Brain microvascular endothelial cell (primary cell): ENCODE measurements at regions not wholly inside any gene's neighbourhood (a gene's known extent, or its start where the extent isn't known, plus 50 kb on each side); places are given as distances from the start of the nearest gene placed in this dataset.

ENCODE experiments used
- DNase-seq: peaks from one replicate; pipeline ENCODE4 v3.0.0-alpha.2; 2020
- H3K27ac ChIP-seq: fragments of 250-450 bp; sonication (Bioruptor Pico); 2 replicates; pipeline ENCODE4 v1.5.1; 2020; ENCODE audit warnings: mild to moderate bottlenecking, moderate library complexity
- H3K27me3 ChIP-seq: fragments of 250-450 bp; sonication (Bioruptor Pico); replicated peaks from 2 replicates; pipeline ENCODE4 v1.5.1; 2020; ENCODE audit warnings: mild to moderate bottlenecking
- H3K36me3 ChIP-seq: fragments of 250-450 bp; sonication (Bioruptor Pico); replicated peaks from 2 replicates; pipeline ENCODE4 v1.5.1; 2020; ENCODE audit warnings: mild to moderate bottlenecking
- H3K4me3 ChIP-seq: 2 replicates; pipeline ENCODE4 v1.5.1; 2011; ENCODE audit warnings: low read depth, mild to moderate bottlenecking, control low read depth, low read length, moderate library complexity
- CTCF ChIP-seq: IDR thresholded peaks from 2 replicates; pipeline ENCODE4 v1.5.1; 2011; ENCODE audit warnings: low read depth, mild to moderate bottlenecking, moderate library complexity, low read length, control low read depth, inconsistent platforms; ENCODE audit errors: missing control alignments
- in situ Hi-C: cut with HindIII; loops from 2 replicates; pipeline ENCODE4 v1.10.0; 2017; ENCODE audit warnings: low sequenced_read_pairs, low pct_ligation_motif_present

GRCh38 chr10:52539463-52539862 is 225.4 kb downstream of the DKK1 start:
- no peak for TF ChIP-seq CTCF
- no peaks in the 10 kb centered on the region for H3K36me3 ChIP-seq
- no peaks in the 10 kb centered on the region for H3K27me3 ChIP-seq
- in situ Hi-C loops, result no loop called here
- DNase-seq, result peak; percentile 40
- H3K27ac ChIP-seq, result no peak overlapping the region
- no peak overlapping the region for H3K4me3 ChIP-seq

GRCh38 chr10:52540479-52540984 is 226.5 kb downstream of the DKK1 start:
- no peaks in the 10 kb centered on the region for H3K36me3 ChIP-seq
- TF ChIP-seq CTCF, result no peak
- in situ Hi-C loops, result no loop called here
- H3K4me3 ChIP-seq, result no peak overlapping the region
- H3K27me3 ChIP-seq, result no peaks in the 10 kb centered on the region
- no peak overlapping the region for H3K27ac ChIP-seq
- no peak for DNase-seq

- no peaks in the 10 kb centered on the region for H3K36me3 ChIP-seq
- H3K27ac ChIP-seq, result no peak overlapping the region
- in situ Hi-C loops, result no loop called here
- H3K4me3 ChIP-seq, result no peak overlapping the region
- DNase-seq, result no peak
- TF ChIP-seq CTCF, result no peak
- no peaks in the 10 kb centered on the region for H3K27me3 ChIP-seq
These were observed 227.0 kb downstream of the DKK1 start for GRCh38 chr10:52541006-52541473.

- Histone ChIP-seq H3K4me3 (no peak overlapping the region), H3K36me3 (no peaks in the 10 kb centered on the region), H3K27ac (no peak overlapping the region), H3K27me3 (no peaks in the 10 kb centered on the region)
- no peak for DNase-seq
- no peak for TF ChIP-seq CTCF
- in situ Hi-C loops, result no loop called here
These were observed 228.8 kb downstream of the DKK1 start for GRCh38 chr10:52542906-52543305.

GRCh38 chr10:52551046-52551445 is 221.5 kb downstream of the MBL2 start:
- Histone ChIP-seq H3K4me3 (no peak overlapping the region), H3K36me3 (no peaks in the 10 kb centered on the region), H3K27ac (no peak overlapping the region), H3K27me3 (no peaks in the 10 kb centered on the region)
- in situ Hi-C loops, result loop anchor here (25.0 kb wide), 1 partner anchor 239 kb away; the partner anchor contains the start of gene DKK1
- TF ChIP-seq CTCF, result no peak
- no peak for DNase-seq

- DNase-seq, result no peak
- Histone ChIP-seq H3K27me3 (no peaks in the 10 kb centered on the region), H3K4me3 (no peak overlapping the region), H3K36me3 (no peaks in the 10 kb centered on the region), H3K27ac (no peak overlapping the region)
- TF ChIP-seq CTCF, result no peak
- in situ Hi-C loops, result loop anchor here (25.0 kb wide), 1 partner anchor 246 kb away; the partner anchor contains the start of gene DKK1
These were observed 214.5 kb downstream of the MBL2 start for GRCh38 chr10:52558090-52558489.
